ENCODE measurements at regions not wholly inside any gene's neighbourhood (a gene's known extent, or its start where the extent isn't known, plus 50 kb on each side); places are given as distances from the start of the nearest gene placed in this dataset.
"Not testable (repeated sequence)": the region's sequence is repeated elsewhere in the genome, so short reads cannot be mapped to it uniquely, and the experiment has no call there.

DNA sequence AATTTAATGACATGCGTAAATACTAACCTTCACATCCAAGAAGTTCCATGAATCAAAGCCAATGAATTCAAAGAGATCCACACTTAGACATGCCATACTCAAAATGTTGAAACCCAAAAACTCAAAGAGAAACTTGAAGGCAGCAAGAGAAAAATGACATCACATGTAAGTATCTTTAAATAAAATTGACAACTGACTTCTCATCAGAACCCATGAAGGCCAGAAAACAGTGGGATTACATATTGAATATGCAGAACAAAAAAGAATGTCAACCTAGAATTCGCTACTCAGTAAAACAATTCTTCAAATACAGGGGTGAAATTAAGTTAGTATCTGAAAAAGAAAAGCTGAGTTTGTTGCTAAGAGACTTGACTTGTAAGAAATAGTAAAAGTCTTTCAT lies 953.9 kb upstream of the HS3ST1 start:
- DNase-seq (no peak), ATAC-seq (no peak)
- intact Hi-C loops (cut with micrococcal nuclease), result no loop called here

DNA sequence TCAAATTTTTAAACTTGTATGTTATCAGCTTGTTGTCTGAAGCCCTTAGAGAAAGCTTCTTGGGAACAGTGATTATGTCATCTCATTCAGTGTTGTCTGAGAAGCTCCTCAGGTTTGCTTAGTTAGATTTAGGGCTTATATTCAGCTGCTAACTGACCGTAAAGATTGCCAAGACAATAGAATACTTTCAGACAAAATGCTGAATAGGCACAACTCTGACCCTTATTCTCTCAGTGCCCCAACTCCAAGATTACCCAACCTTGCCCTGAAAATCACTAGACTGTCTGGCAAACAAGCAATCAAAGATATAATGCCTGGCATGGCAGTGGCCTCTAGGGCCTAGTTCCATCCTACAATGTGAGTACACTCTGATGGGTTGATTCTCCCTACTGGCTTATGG lies 950.5 kb upstream of the HS3ST1 start:
- DNase-seq (no peak), ATAC-seq (peak; percentile 33)
- intact Hi-C loops (cut with micrococcal nuclease), result no loop called here

DNA sequence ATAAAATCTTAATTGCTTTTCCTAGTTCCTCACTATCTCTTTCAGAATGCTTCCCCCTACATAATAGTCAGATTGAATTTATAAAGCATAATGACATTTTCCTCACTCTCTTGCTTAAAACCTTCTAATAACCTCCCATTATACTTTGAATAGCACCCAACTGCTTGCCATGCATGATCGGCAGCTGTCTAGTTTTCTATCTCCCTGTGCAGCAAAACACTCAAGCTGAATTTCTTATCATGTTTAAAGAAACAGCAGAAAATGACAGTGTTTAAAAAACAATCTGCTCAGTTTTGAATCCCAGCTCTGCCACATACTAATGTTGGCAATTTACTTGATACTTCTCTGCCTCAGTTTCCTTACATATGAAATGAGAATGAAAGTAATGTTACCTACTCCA lies 947.1 kb upstream of the HS3ST1 start:
- ATAC-seq (no peak), DNase-seq (no peak)
- intact Hi-C loops (cut with micrococcal nuclease), result no loop called here

DNA sequence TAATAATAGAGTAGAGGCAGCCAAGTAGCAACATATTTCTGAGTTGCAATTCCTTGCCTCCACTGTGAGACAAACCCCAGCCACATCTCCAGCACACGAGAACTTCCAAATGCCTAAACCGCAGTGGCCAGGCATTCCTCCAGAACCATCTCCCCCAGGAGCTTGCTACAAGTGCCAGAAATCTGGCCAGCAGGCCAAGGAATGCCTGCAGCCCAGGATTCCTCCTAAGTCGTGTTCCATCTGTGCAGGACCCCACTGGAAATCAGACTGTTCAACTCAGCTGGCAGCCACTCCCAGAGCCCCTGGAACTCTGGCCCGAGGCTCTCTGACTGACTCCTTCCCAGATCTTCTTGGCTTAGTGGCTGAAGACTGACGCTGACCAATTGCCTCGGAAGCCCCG lies 937.2 kb upstream of the HS3ST1 start:
- intact Hi-C loops (cut with micrococcal nuclease); ATAC-seq: not testable (repeated sequence)
- peak; percentile 26 for DNase-seq

DNA sequence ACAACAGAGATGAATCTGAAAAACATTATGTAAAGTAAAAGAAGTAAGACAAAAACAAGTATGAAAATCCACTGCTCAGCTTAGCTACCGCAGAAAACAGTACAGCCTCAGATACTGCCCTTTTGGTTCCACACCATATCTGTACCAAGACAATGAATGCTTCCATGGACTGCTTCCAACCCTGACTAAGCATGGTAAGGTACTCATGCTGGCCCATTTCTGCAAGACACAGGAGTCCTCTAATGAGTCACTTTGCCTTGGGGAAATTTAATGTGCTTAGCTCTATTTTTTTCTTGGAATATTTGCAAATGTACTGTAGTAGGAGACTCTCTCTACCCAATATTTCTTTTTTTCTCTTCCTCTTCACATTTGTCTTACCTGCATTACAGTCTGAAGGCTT lies 931.7 kb upstream of the HS3ST1 start:
- intact Hi-C loops (cut with micrococcal nuclease), result no loop called here
- ATAC-seq, result no peak
- no peak for DNase-seq

DNA sequence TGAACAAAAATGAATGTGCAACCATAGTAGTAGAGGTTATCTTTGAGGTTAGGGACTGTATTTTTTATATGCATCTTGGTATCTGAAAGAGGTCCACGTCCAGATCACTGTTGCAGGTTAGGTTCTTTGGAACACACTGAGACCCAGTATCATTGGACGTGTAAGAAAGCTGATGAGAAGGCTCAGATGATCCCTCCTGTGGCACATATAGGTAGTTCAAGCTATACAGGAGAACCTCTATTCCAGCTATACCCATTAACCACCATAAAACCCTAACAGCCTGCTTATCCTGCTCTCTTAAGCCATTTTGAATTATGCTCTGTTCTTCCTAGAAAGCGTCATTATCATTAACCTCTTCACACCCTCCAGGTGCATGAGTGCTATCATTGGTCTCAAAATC lies 930.7 kb upstream of the HS3ST1 start:
- intact Hi-C loops (cut with micrococcal nuclease), result no loop called here
- DNase-seq (no peak), ATAC-seq (no peak)

DNA sequence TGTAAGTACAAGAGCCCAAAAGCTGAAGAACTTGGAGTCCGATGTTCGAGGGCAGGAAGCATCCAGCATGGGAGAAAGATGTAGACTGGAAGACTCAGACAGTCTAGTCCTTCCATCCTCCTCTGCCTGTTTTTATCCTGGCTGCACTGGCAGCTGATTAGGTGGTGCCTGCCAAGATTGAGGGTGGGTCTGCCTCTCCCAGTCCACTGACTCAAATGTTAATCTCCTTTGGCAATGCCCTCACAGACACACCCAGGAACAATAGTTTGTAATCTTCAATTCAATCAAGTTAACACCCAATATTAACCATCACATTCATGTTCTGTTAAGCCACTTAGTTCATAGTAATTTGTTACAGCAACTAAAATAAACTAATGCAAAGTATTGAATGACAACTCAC lies 904.4 kb upstream of the HS3ST1 start:
- intact Hi-C loops (cut with micrococcal nuclease), result loop anchor here (5.0 kb wide), 1 partner anchor 349 kb away; no protein-coding TSS in a partner anchor
- DNase-seq, ATAC-seq: not testable (repeated sequence)

DNA sequence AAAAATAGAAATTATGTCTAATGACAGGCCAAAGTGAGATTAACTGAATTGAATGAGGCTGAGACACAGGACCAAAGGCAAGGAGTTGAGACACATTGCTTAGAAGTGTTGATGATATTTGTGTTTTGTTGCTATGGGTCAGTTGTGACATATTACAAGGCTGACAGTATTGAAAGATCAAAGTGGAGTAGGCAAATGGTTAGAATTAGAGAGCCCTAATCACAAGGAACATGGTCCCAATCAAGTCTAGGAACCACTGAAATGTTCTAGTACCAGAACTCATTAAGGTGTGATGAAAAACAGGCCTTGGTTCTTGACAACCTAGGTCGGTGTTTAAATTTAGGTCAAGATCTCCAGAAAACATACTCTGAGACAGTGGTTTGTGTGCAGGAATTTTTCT lies 896.3 kb upstream of the HS3ST1 start:
- ATAC-seq, result peak; percentile 35
- intact Hi-C loops (cut with micrococcal nuclease), result no loop called here

DNA sequence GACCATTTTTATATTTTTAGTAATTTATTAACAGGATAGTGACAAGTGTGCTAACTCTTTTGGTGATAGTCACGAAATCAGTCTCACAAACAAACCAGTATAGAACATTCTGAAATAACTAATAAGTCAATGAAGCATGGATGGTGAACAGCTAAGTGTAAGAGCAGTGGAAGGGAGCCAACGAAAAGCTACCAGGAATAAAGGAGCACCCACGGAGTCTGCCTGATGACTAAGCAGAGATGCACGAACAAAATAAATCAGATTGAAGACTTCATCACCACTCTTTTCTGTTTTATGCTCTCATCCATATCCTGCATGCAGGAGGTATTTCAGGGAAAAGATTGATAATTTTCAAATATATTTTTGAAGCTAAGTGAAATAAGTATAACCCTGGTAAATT lies 891.1 kb upstream of the HS3ST1 start:
- DNase-seq (no peak), ATAC-seq (no peak)
- intact Hi-C loops (cut with micrococcal nuclease), result no loop called here

More for the DNA sequence above, 896.3 kb upstream of the HS3ST1 start:
- DNase-seq, result no peak

DNA sequence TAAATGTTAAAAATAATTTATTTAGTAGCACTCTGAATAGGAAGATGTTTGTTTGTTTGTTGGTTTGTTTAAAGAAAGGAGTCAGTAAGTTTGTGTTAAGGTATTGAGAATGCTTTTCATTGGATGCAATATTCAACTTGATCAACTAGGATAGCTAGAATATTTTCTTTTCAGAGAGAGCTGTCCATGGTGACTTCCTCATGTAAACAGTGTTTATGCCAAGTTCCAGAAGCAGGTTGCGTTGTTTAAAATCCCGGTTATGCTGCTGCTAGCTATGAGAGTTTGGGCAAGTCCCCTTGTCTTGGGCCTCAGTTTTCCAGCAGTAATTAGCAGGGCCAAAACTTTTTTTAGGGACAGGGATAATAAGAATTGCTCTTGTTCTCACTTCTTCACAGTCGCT lies 876.2 kb upstream of the HS3ST1 start:
- no peak for DNase-seq
- ATAC-seq, result no peak
- intact Hi-C loops (cut with micrococcal nuclease), result no loop called here

DNA sequence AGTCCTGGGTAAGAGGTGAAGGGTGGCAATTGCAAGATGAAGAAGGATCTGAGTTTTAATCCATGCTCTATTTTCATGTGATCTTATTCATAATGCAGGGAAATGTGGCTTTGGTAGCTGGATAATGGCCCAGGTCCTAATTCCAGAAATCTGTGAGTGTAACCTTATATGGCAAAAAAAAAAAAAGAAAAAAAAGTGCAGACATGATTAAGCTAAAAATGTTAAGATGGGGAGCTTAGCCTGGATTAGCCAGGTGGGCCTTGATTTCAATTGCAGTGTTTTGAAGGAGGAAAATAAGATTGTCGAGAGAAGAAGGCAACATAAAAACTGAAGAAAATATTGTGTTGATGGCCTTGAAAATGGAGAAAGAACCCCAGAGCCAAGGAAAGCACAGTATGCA lies 867.7 kb upstream of the HS3ST1 start:
- ATAC-seq, result no peak
- intact Hi-C loops (cut with micrococcal nuclease), result no loop called here
- no peak for DNase-seq

DNA sequence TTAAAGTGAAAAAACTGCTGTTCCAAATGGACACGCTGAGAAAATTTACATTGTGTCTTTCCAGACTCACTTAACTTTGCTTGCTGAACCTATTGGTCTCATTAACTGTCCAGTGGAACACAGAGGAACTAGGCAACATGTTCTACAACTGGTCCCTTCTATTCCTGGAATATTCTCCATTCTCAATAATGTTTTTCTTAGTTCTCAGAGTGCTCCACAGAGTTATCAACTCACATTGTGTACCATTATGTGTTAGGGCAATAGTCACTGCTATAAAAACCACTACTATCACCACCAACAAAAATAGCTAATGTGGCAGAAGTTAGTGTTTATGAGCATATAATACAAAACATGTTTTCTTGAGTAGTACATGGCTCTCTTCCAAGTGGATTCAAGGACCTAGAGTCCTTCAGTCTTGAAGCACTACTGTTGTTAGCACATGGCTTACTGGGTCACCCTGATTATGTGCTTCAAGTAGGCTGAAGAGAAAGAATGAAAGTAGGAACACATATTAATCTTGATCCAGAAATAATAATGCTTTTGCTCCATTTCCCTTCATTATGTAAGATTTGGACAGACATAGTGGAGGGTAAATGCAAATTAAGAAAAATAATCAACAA lies 865.3 kb upstream of the HS3ST1 start:
- no peak for DNase-seq
- intact Hi-C loops (cut with micrococcal nuclease), result no loop called here
- peak; percentile 90 for ATAC-seq

DNA sequence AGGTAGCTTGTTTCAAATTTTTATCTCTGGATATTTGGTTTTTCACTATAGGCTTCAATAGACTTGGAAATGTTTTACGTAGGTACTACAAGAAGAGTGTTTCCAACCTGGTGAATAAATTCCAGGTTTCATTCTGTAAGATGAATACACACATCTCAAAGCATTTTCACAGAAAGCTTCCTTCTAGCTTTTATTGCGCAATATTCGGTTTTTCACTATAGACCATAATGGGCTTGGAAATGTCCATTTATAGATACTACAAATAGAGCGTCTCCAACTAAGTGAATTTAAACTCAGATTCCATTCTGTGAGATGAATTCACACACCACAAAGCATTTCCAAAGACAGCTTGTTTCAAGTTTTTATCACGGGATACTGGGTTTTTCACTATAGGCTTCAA lies 857.7 kb upstream of the HS3ST1 start:
- intact Hi-C loops (cut with micrococcal nuclease), result no loop called here
- DNase-seq (no peak), ATAC-seq (no peak)

DNA sequence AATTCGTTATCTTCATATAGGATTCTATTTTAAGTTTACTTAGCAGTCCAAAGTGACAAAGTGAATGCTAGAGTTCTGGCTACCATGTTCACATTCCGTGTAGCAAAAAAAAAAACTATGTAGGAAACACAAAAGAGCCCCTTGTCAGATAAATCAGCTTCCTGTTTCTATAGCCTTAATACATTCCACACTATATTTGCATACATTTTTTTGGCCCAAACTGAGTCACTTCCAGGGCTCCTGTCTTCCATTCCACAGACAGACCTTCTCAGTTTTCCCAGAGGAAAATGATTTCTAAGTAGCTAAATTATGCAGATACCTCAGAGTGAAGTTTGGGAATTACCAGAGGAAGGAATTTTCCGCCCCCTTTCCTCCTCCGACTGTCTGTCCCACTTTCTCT lies 841.9 kb upstream of the HS3ST1 start:
- DNase-seq, result no peak
- no peak for ATAC-seq
- intact Hi-C loops (cut with micrococcal nuclease), result no loop called here

DNA sequence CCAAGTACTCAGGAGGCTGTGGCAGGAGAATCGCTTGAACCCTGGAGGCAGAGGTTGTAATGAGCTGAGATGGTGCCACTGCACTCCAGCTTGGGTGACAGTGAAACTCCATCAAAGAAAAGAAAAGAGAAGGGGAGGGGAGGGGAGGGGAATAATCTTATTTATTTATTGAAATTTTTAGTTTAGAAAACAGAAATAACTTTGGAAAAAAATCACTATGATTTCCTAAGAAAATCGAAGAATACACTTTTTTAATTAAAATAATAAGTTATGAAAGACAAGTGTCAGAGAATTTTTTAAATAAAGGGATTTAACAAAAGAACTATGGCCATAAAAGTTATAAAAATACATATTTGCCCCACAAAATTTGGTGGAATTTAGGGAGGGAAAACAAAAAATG lies 836.9 kb upstream of the HS3ST1 start:
- intact Hi-C loops (cut with micrococcal nuclease), result no loop called here
- ATAC-seq, result no peak
- DNase-seq, result no peak

DNA sequence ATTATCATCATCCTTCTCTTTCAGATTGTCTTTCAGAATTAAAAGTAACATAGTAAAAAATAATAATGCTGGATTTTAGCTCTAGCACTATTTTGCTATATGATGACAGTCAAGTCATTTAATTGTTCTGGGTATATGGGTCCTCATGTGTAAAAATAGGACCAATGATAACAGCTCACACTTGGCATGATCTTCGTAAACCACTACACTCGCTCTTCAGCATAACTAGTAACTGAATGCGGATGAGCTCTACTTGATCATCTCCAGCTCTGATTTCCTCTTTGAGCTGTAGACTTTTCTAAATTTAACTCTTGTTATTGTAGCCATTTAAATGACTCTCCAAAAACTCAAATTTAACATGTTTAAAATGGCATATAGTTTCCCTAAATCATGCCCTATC lies 831.8 kb upstream of the HS3ST1 start:
- intact Hi-C loops (cut with micrococcal nuclease), result no loop called here
- no peak for DNase-seq
- peak; percentile 81 for ATAC-seq

DNA sequence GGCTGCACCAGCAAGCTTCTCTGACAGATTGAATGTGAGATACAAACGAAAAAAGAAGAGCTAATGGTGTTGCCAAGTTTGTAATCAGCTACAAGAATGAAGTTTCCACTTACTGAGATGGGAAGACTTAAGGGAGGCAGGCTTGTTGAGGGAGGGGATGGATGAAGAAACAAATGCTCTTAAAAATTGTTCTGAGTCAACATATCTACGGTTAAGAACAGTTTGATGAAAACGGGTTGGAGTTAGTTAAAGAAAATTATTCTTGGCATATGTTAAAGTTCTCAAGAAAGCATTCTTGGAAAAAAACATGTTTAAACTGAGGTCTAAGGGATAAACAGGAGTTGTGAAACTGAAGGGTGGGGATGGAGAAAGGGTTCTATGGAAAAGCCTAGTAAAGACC lies 816.3 kb upstream of the HS3ST1 start:
- ATAC-seq, result no peak
- DNase-seq, result no peak
- intact Hi-C loops (cut with micrococcal nuclease), result no loop called here

DNA sequence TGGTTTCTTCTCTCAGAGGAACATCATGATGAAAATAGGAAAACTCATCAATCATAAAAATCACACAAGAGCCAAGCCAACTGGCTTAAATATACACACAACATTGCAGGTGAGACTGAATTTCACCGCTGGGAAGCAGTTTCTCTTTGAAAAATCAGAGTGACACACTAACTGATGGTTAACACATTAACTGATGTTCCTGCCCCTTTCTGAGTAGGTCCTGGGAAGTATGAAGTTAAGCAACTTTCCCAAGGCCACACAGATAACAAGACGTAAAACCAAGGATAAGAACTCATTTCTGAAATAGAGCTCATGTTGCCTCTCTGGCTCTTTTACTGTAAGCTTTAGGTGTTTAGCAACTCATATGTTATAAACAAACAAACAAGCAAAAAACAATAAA lies 813.7 kb upstream of the HS3ST1 start:
- DNase-seq (no peak), ATAC-seq (no peak)
- intact Hi-C loops (cut with micrococcal nuclease), result no loop called here

DNA sequence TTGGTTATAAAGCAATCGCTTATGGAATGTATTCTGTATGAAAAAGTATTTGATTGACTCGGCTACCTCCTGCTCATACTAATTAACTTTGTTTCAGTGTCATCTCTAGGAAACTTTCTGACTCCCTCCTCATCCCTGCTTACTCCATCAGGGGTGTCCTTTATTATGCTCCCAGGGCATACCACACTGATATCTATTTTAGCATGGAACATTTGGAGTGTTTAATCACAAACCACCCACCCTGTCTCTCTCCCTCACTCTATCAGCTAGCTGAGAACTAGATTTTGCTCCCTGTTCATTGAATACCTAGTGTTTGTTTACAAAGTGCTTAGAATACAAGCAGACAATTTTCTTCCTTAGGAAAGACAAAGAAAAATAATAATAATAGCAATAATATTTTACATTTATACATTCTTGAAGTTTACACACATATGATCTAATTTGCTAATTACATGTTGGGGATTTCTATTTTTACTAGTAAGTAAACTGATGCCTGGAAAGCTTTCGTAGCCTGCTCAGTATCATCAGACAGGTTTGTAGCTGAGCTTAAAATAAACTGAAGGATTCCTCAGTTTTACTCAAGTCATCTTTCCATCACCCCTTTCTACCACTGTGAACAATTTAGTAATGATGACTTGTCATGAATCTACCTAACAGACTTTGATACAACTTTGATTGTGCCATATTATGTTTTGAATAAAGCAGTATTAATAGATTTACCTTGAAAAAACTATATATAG lies 811.4 kb upstream of the HS3ST1 start:
- intact Hi-C loops (cut with micrococcal nuclease), result no loop called here

DNA sequence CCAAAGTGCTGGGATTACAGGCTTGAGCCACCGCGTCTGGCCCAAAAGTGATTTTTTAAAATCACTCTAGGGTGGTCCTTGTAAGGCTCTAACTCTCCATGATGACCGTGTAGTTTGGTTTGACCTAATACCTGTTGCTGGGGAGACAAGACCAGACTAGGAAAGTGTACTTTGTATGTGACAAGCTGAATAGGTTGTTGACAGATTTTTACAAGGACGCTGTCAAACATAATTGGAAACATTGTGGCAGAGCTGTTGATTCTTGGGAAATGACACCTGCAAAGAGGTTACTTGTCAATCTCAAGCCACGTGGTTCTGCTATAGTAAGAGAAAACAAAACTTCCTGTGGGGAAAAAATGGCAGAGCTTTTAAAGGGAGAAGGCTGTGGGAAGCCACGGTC lies 802.4 kb upstream of the HS3ST1 start:
- ATAC-seq (peak; percentile 94), DNase-seq (no peak)
- intact Hi-C loops (cut with micrococcal nuclease), result no loop called here

More for the DNA sequence above, 811.4 kb upstream of the HS3ST1 start:
- ATAC-seq, result peak; percentile 97
- no peak for DNase-seq

DNA sequence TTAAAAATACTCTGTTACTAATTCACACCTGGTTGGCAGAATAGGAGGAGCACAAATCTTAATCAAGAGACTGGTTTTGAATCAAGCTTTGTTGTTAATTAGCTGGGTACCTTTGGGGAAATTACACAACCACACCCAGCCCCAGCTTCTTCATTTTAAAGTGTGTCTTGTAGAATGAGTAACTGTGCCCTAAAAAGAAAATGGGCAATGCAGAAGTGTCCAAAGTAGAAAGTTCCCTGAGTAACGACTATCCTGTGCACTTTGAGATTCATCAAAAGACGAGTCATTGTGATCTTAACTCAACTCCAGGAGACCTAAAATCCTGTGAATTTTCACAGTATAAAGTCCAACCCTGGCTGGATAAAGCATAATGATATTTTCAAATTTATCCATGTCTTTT lies 792.3 kb upstream of the HS3ST1 start:
- ATAC-seq (no peak), DNase-seq (no peak)
- intact Hi-C loops (cut with micrococcal nuclease), result no loop called here
